Stimulated activated naive CD8-positive, alpha-beta T cell treated with anti-CD3 and anti-CD28 coated beads, Interleukin-15, amount 100 ng/mL, for 72 hours (primary cell): ENCODE measurements at regions not wholly inside any gene's neighbourhood (a gene's known extent, or its start where the extent isn't known, plus 50 kb on each side); places are given as distances from the start of the nearest gene placed in this dataset.
A peak's percentile ranks its signal among the peaks of the same experiment; 100 is the strongest.

Experiments
- ATAC-seq: fragments of 150-1000 bp; cut with Tn5 transposase; 2 replicates; pipeline ENCODE4 v1.10.0; 2021; ENCODE audit warnings: mild to moderate bottlenecking, moderate library complexity
- DNase-seq, 2 donors: peaks; one replicate each; pipeline ENCODE4 v3.0.0; 2021 to 2022
- H3K27ac Mint-ChIP-seq, 2 donors: one replicate each; pipeline ENCODE4 v1.8.0; 2022; ENCODE audit warnings: mild to moderate bottlenecking in 2 of 2, mixed read lengths in 2 of 2, moderate library complexity in 2 of 2
- H3K27me3 Mint-ChIP-seq: one replicate; pipeline ENCODE4 v1.8.0; 2022; ENCODE audit warnings: mixed read lengths
- H3K4me1 Mint-ChIP-seq: one replicate; pipeline ENCODE4 v1.8.0; 2022; ENCODE audit warnings: mild to moderate bottlenecking, mixed read lengths
- H3K4me3 Mint-ChIP-seq, 2 donors: one replicate each; pipeline ENCODE4 v1.8.0; 2022; ENCODE audit warnings: mild to moderate bottlenecking in 2 of 2, mixed read lengths in 2 of 2, moderate library complexity in 1 of 2
- H3K9me3 Mint-ChIP-seq, 2 donors: one replicate each; pipeline ENCODE4 v1.8.0; 2022; ENCODE audit warnings: mixed read lengths in 2 of 2

- Mint-ChIP-seq H3K27me3 (no peaks in the 10 kb centered on the region), H3K4me3 (no peak overlapping the region), H3K9me3 (no peaks in the 10 kb centered on the region), H3K27ac (no peak overlapping the region), H3K4me1 (peaks cover 6% of the 10 kb centered on the region)
- ATAC-seq (no peak), DNase-seq (no peak)
Measured at GRCh38 chr3:72595376-72595775, 252.9 kb downstream of the SHQ1 start.

- peak overlapping the region in 1 of 2 donors; percentile 35 for H3K27ac Mint-ChIP-seq
- no peaks in the 10 kb centered on the region for H3K27me3 Mint-ChIP-seq
- H3K4me3 Mint-ChIP-seq, result no peak overlapping the region
- no peaks in the 10 kb centered on the region for H3K9me3 Mint-ChIP-seq
- ATAC-seq, result no peak
- H3K4me1 Mint-ChIP-seq, result peaks cover 6% of the 10 kb centered on the region
- no peak for DNase-seq
Measured at GRCh38 chr3:72594615-72595215, 253.5 kb downstream of the SHQ1 start.

GRCh38 chr3:72593881-72594397 is 254.3 kb downstream of the SHQ1 start:
- Mint-ChIP-seq H3K4me3 (no peak overlapping the region), H3K9me3 (no peaks in the 10 kb centered on the region), H3K27ac (peak overlapping the region in 1 of 2 donors; percentile 3), H3K4me1 (peaks cover 6% of the 10 kb centered on the region), H3K27me3 (no peaks in the 10 kb centered on the region)
- ATAC-seq (no peak), DNase-seq (no peak)

- Mint-ChIP-seq H3K9me3 (no peaks in the 10 kb centered on the region), H3K4me3 (no peak overlapping the region), H3K4me1 (peaks cover 6% of the 10 kb centered on the region), H3K27ac (peak overlapping the region in 1 of 2 donors; percentile 23), H3K27me3 (no peaks in the 10 kb centered on the region)
- DNase-seq (no peak), ATAC-seq (no peak)
Measured at GRCh38 chr3:72591522-72592421, 256.5 kb downstream of the SHQ1 start.

GRCh38 chr3:72590732-72591221 is 257.5 kb downstream of the SHQ1 start:
- DNase-seq (no peak), ATAC-seq (no peak)
- Mint-ChIP-seq H3K9me3 (no peaks in the 10 kb centered on the region), H3K4me3 (no peak overlapping the region), H3K4me1 (peaks cover 6% of the 10 kb centered on the region), H3K27me3 (no peaks in the 10 kb centered on the region), H3K27ac (no peak overlapping the region)

GRCh38 chr3:72587282-72587681 is 261.0 kb downstream of the SHQ1 start:
- Mint-ChIP-seq H3K9me3 (no peaks in the 10 kb centered on the region), H3K27me3 (no peaks in the 10 kb centered on the region), H3K4me1 (no peaks in the 10 kb centered on the region), H3K4me3 (no peak overlapping the region), H3K27ac (no peak overlapping the region)
- DNase-seq, result no peak
- peak; percentile 20 for ATAC-seq

- no peak overlapping the region for H3K4me3 Mint-ChIP-seq
- H3K4me1 Mint-ChIP-seq, result no peaks in the 10 kb centered on the region
- no peak for ATAC-seq
Measured at GRCh38 chr3:72586694-72587093, 261.6 kb downstream of the SHQ1 start.

GRCh38 chr3:72585966-72586365 is 262.3 kb downstream of the SHQ1 start:
- ATAC-seq (no peak), DNase-seq (no peak)
- no peaks in the 10 kb centered on the region for H3K27me3 Mint-ChIP-seq
- H3K27ac Mint-ChIP-seq, result peak overlapping the region in 1 of 2 donors; percentile 67
- H3K4me3 Mint-ChIP-seq, result no peak overlapping the region
- H3K9me3 Mint-ChIP-seq, result no peaks in the 10 kb centered on the region
- no peaks in the 10 kb centered on the region for H3K4me1 Mint-ChIP-seq

More at GRCh38 chr3:72586694-72587093, 261.6 kb downstream of the SHQ1 start:
- H3K27me3 Mint-ChIP-seq, result no peaks in the 10 kb centered on the region
- no peak for DNase-seq
- no peak overlapping the region for H3K27ac Mint-ChIP-seq
- no peaks in the 10 kb centered on the region for H3K9me3 Mint-ChIP-seq

GRCh38 chr3:72584262-72584661 is 264.0 kb downstream of the SHQ1 start:
- Mint-ChIP-seq H3K4me1 (no peaks in the 10 kb centered on the region), H3K27ac (no peak overlapping the region), H3K9me3 (no peaks in the 10 kb centered on the region), H3K27me3 (no peaks in the 10 kb centered on the region), H3K4me3 (no peak overlapping the region)
- ATAC-seq (no peak), DNase-seq (no peak)

- Mint-ChIP-seq H3K27me3 (no peaks in the 10 kb centered on the region), H3K4me3 (no peak overlapping the region), H3K27ac (no peak overlapping the region), H3K9me3 (no peaks in the 10 kb centered on the region), H3K4me1 (no peaks in the 10 kb centered on the region)
- ATAC-seq (no peak), DNase-seq (no peak)
Measured at GRCh38 chr3:72582963-72583362, 265.3 kb downstream of the SHQ1 start.

GRCh38 chr3:72582211-72582878 is 265.9 kb downstream of the SHQ1 start:
- Mint-ChIP-seq H3K27ac (no peak overlapping the region), H3K4me3 (no peak overlapping the region), H3K9me3 (no peaks in the 10 kb centered on the region), H3K4me1 (no peaks in the 10 kb centered on the region), H3K27me3 (no peaks in the 10 kb centered on the region)
- ATAC-seq (peak; percentile 42), DNase-seq (no peak)

GRCh38 chr3:72580900-72581299 is 267.3 kb downstream of the SHQ1 start:
- Mint-ChIP-seq H3K4me1 (no peaks in the 10 kb centered on the region), H3K27ac (no peak overlapping the region), H3K27me3 (no peaks in the 10 kb centered on the region), H3K4me3 (no peak overlapping the region), H3K9me3 (no peaks in the 10 kb centered on the region)
- no peak for DNase-seq
- ATAC-seq, result no peak

GRCh38 chr3:72580246-72580756 is 267.9 kb downstream of the SHQ1 start:
- Mint-ChIP-seq H3K27ac (no peak overlapping the region), H3K9me3 (no peaks in the 10 kb centered on the region), H3K4me1 (no peaks in the 10 kb centered on the region), H3K27me3 (no peaks in the 10 kb centered on the region), H3K4me3 (no peak overlapping the region)
- no peak for DNase-seq
- no peak for ATAC-seq

- no peak overlapping the region for H3K27ac Mint-ChIP-seq
Measured at GRCh38 chr3:72579581-72580245, 268.5 kb downstream of the SHQ1 start.

GRCh38 chr3:72579191-72579580 is 269.1 kb downstream of the SHQ1 start:
- no peaks in the 10 kb centered on the region for H3K27me3 Mint-ChIP-seq
- DNase-seq, result no peak
- no peaks in the 10 kb centered on the region for H3K9me3 Mint-ChIP-seq
- no peak overlapping the region for H3K27ac Mint-ChIP-seq
- no peak overlapping the region for H3K4me3 Mint-ChIP-seq
- no peaks in the 10 kb centered on the region for H3K4me1 Mint-ChIP-seq
- ATAC-seq, result no peak

More at GRCh38 chr3:72579581-72580245, 268.5 kb downstream of the SHQ1 start:
- no peaks in the 10 kb centered on the region for H3K9me3 Mint-ChIP-seq
- H3K27me3 Mint-ChIP-seq, result no peaks in the 10 kb centered on the region
- no peak overlapping the region for H3K4me3 Mint-ChIP-seq
- ATAC-seq (no peak), DNase-seq (no peak)
- H3K4me1 Mint-ChIP-seq, result no peaks in the 10 kb centered on the region
